BE2C (cell line): ENCODE measurements at regions not wholly inside any gene's neighbourhood (a gene's known extent, or its start where the extent isn't known, plus 50 kb on each side); places are given as distances from the start of the nearest gene placed in this dataset.

Experiments used
- DNase-seq: peaks from one replicate; pipeline ENCODE4 v3.0.0-alpha.2; 2020
- H3K27me3 ChIP-seq: fragments of 250-450 bp; sonication (Bioruptor Pico); 2 replicates; pipeline ENCODE4 v1.5.1; 2020; ENCODE audit warnings: mild to moderate bottlenecking
- H3K36me3 ChIP-seq: fragments of 250-450 bp; sonication (Bioruptor Pico); 2 replicates; pipeline ENCODE4 v1.5.1; 2020; ENCODE audit warnings: mild to moderate bottlenecking
- H3K4me1 ChIP-seq: fragments of 250-450 bp; sonication (Bioruptor Pico); 2 replicates; pipeline ENCODE4 v1.5.1; 2020
- H3K4me3 ChIP-seq: 2 replicates; pipeline ENCODE4 v1.5.1; 2011; ENCODE audit warnings: low read depth, low read length
- H3K9me3 ChIP-seq: fragments of 250-450 bp; sonication (Bioruptor Pico); 2 replicates; pipeline ENCODE4 v1.5.1; 2020
- TF ChIP-seq, protein P1 (sequence below): IDR thresholded peaks from 2 replicates; pipeline ENCODE4 v1.5.1; 2012; ENCODE audit warnings: mild to moderate bottlenecking, low read depth, low read length

DNA sequence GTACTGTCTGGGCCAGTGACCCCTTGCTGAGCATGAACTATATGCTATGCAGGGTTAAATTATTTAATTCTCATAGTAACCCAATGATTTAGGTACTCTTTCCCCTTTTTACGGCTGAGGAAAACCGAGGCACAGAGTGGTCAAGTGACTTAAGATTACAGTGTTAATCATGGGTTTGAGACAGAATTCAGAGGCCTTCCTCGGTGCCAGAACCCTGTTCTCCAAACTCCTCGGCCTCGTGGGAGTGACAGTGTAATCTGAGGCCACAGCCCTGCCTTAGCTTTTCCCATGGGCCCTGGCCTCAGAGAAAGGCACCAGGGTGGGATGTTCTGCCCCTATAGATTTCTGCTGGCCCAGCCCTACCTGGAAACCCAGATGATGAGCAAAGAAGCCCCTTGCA lies 86.4 kb upstream of the ZNF648 start:
- Histone ChIP-seq H3K4me3 (no peak overlapping the region), H3K4me1 (no peaks in the 10 kb centered on the region), H3K27me3 (no peaks in the 10 kb centered on the region), H3K9me3 (no peaks in the 10 kb centered on the region), H3K36me3 (no peaks in the 10 kb centered on the region)
- DNase-seq = no peak
- TF ChIP-seq, protein P1, sequence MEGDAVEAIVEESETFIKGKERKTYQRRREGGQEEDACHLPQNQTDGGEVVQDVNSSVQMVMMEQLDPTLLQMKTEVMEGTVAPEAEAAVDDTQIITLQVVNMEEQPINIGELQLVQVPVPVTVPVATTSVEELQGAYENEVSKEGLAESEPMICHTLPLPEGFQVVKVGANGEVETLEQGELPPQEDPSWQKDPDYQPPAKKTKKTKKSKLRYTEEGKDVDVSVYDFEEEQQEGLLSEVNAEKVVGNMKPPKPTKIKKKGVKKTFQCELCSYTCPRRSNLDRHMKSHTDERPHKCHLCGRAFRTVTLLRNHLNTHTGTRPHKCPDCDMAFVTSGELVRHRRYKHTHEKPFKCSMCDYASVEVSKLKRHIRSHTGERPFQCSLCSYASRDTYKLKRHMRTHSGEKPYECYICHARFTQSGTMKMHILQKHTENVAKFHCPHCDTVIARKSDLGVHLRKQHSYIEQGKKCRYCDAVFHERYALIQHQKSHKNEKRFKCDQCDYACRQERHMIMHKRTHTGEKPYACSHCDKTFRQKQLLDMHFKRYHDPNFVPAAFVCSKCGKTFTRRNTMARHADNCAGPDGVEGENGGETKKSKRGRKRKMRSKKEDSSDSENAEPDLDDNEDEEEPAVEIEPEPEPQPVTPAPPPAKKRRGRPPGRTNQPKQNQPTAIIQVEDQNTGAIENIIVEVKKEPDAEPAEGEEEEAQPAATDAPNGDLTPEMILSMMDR = no peak

DNA sequence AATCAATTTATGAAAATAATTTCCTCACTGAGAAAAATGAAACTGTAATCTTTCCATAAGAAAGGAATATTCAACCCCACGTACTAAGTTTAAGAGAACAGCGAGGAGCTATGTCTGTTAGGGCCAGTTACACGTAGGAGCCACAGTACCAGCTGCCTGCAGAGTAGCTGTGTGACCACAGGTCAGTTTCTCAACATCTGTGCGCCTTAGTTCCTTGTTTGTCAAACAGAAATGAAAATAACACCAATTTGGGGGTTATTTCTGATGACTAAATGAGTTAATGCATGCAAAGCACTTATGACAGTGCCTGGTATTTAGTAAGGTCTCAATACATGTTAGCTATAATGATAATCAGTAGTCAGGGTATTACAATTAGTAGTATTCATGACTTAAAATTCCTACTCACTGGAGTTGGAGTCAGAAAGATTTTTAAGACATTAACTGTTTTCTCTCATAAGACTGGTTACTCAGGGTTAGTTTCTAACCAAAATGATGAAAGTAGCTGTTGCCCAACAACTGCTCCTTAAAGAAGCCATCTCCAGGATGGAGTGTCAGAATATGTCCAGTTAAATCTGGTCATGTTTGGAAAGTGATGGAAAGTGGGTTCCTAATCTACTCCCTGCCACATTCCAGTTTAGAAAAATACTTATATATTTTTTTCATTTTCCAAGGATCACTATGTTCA lies 85.8 kb upstream of the ZNF648 start:
- TF ChIP-seq, protein P1 = no peak
- Histone ChIP-seq H3K27me3 (no peaks in the 10 kb centered on the region), H3K4me1 (no peaks in the 10 kb centered on the region), H3K4me3 (no peak overlapping the region), H3K36me3 (no peaks in the 10 kb centered on the region), H3K9me3 (no peaks in the 10 kb centered on the region)
- no peak for DNase-seq

DNA sequence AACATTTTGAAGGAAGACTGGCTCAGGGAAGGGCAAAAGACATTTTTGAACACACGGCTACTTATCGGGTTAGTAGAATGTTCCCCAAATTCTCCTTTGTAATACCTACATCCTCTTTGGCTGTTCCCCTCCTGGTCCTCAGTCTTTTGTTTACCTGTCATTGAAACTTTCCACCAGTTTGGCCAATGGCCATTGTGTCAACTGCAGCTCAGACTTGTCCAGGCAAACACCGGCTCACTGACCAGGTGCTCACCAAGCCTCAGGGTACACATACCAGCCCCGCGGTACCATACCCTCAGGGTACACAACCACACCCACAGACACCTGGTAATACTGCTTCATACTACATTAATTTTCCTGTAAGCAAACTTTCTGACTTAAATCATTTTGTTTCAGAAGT lies 84.8 kb upstream of the ZNF648 start:
- H3K27me3 ChIP-seq = no peaks in the 10 kb centered on the region
- no peaks in the 10 kb centered on the region for H3K9me3 ChIP-seq
- DNase-seq = no peak
- no peaks in the 10 kb centered on the region for H3K4me1 ChIP-seq
- TF ChIP-seq, protein P1 = no peak
- no peaks in the 10 kb centered on the region for H3K36me3 ChIP-seq
- H3K4me3 ChIP-seq = no peak overlapping the region

DNA sequence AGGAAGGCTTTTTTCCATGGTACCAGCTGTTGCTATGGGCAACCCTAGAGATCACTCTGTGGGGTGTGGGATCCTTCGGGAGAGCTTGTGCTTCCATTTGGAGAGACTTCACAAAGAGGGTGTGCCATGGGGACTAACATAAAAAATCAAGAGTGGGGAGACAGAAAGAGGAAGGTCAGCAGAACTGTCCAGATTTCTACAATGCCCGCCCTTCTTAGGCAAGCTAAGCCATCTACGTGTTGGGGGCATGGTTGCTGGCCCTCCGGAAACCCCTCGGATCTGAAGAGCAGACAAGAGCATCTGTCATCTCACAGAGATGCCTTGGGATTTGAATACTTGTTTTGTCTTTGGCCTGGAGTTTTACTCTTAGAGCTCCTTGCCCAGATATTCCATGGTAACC lies 83.9 kb upstream of the ZNF648 start:
- H3K4me1 ChIP-seq = no peaks in the 10 kb centered on the region
- no peaks in the 10 kb centered on the region for H3K27me3 ChIP-seq
- no peak for DNase-seq
- no peaks in the 10 kb centered on the region for H3K36me3 ChIP-seq
- TF ChIP-seq, protein P1 = no peak
- no peak overlapping the region for H3K4me3 ChIP-seq
- no peaks in the 10 kb centered on the region for H3K9me3 ChIP-seq

DNA sequence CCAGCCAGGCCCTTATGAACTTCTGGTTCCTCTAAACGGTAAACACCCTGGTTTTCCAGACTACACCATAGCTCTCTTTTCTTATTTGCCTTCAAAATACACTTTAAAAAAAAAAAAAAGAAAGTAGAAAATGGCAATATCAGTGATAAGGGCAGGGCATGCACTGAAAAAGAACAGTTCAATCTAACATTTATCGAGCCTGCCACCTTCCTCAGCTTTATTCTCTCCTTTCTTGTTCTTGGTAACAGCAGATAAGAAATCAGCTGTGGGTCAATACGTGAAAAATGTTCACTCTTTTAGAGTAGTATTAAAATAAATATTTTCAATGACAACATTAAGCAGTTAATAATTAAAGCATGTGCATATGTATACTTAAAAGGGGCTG lies 83.1 kb upstream of the ZNF648 start:
- Histone ChIP-seq H3K27me3 (no peaks in the 10 kb centered on the region), H3K36me3 (no peaks in the 10 kb centered on the region), H3K4me1 (no peaks in the 10 kb centered on the region), H3K9me3 (no peaks in the 10 kb centered on the region), H3K4me3 (no peak overlapping the region)
- DNase-seq = no peak
- TF ChIP-seq, protein P1 = no peak

DNA sequence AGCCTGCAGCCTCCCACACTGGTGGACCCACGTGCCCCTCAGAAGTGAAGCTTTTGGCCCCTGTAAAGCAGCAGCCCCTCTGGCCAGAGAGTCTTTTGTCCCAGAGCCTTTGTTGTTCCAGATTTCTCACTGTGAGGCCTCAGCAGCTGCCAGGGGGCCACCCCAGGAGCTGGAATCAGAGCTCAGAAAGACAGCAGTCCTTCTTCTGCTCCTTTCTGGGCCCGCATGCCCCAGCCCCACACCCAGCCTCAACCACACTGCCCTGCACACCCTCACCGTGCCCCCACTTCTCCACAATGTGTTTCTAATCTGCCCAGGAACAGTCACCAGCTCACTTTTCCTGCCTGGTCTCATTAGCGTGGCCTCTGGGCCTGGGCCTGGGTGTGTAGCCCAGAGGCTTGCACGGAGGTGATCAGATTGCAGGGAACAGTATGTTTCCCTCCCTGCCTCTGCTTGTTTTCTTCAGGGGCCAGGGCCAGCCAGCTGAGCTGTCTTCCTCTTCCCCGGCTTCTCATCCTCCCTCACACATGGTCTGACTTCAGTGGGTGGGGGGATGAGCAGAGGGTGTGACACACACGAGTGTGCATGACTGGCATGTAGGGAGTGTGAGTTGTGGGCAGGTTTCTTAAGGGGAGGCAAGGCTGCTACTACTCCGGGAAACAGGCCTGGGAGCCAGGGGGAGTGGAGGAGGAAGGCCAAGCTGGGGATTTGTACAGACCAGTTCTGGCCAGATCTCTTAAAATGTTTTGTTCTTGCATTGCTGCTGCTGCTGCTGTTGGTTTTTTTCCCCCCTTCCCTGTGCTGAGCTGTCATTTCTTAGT lies 82.5 kb upstream of the ZNF648 start:
- Histone ChIP-seq H3K36me3 (no peaks in the 10 kb centered on the region), H3K27me3 (no peaks in the 10 kb centered on the region), H3K4me3 (no peak overlapping the region), H3K9me3 (no peaks in the 10 kb centered on the region), H3K4me1 (no peaks in the 10 kb centered on the region)
- DNase-seq = no peak
- TF ChIP-seq, protein P1 = no peak
